ENCODE measurements at regions not wholly inside any gene's neighbourhood (a gene's known extent, or its start where the extent isn't known, plus 50 kb on each side); places are given as distances from the start of the nearest gene placed in this dataset.

GRCh38 chr11:29782447-29782846 lies 234.4 kb downstream of the KCNA4 start:
- DNase-seq (ENCODE audit: low spot score), result no peak

DNA sequence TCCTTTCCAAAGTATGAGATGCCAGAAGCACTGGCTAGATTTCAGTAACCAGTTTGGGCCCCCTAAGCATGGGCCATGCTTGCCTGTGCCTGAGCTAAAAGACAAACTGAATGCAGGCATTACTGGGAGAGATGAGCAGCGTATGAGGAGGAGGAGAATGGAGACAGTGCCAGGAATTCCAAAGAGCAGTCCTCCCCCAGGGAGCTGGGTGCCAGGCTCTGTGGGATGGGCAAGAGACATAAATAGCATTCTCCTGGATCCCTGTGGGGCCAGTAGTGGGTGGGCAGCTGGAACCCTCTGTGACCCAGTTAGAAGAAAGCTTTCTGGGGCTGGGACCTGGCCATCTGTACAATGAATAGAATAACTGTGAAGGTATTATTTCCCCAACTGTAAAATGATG lies 235.6 kb downstream of the KCNA4 start:
- no peak for DNase-seq (ENCODE audit: low spot score)

DNA sequence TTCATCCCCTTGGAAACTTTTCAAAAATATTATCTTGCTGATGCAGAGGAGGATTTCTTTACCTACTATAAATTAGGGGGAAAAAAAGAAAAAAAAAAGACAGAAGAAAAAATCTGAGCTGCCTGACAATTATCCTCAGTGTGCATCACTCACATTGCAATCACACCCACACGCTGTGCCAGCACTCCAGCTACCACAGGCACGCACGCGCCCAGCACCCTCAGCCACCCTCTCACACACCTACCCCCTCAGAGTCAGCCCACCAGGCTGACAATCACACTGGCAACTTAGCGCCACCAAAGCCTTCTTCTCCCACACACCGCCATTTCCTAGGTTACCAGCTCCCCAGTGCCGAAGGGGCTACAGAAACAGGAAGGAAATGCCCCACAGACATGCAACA lies 236.1 kb downstream of the KCNA4 start:
- DNase-seq (ENCODE audit: low spot score), result no peak

GRCh38 chr11:29773656-29774264 lies 243.1 kb downstream of the KCNA4 start:
- peak; percentile 75 for DNase-seq (ENCODE audit: low spot score)

DNA sequence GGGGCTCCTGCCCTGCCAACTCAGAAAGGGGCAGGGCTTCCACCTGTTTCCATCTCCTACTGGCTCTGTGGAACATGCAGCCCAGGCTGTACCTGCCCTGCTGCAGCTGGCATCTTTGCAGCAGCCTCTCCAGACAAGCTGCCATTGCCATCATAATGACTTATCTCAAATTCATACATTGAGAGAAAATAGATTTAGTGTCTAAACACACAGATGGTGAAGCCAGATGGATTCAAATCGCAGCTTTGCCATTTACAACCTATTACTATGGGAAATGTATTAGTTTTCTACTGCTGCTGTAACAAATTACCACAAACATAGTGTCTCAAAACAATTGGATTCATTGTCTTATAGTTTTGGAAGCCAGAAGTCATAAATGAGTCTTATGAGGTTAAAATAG lies 260.0 kb downstream of the KCNA4 start:
- DNase-seq (ENCODE audit: low spot score), result no peak

- no peak for DNase-seq (ENCODE audit: low spot score)
Observed at GRCh38 chr11:29755474-29755873, 261.4 kb downstream of the KCNA4 start.

DNA sequence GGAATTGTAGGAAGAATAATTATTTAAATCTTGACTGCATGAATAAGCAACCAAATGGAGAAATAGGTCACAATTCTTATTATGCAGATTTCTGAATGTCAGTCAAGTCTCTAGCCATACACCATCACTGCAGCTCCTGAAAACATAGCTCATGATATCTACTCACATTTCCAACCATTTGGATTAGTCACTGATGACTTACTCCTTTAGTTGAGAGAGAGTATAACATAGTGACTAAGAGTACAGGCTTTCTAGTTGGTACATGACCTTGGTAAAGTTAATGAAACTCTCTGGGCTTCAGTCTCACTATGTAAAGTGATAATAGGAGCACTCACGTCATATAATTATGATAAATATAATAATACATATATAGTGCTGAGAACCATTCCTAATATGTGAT lies 265.2 kb downstream of the KCNA4 start:
- DNase-seq (ENCODE audit: low spot score), result no peak

GRCh38 chr11:29750392-29750791 lies 266.4 kb downstream of the KCNA4 start:
- no peak for DNase-seq (ENCODE audit: low spot score)

DNA sequence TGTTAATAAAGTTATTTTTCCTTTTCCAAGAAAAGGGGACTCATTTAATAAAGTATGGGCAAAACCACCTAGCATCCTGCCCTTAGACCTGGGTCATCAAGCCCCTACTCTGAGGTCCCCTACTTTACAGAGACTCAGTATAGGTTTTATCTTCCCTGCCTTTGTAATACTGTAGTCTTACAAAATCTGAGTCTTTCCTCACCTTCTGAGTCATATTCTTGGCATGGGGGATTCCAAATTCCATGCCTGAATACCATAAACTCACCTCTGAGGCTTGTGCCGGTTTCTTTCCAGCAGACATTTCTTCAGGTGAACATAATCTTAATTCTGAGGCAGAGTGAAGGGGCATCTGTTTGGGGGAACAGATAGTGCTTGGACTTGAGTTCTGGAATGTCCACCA lies 282.5 kb downstream of the KCNA4 start:
- no peak for DNase-seq (ENCODE audit: low spot score)

- DNase-seq (ENCODE audit: low spot score), result no peak
Observed at GRCh38 chr11:29713831-29714320, 303.0 kb downstream of the KCNA4 start.

GRCh38 chr11:29712616-29713015 lies 304.2 kb downstream of the KCNA4 start:
- DNase-seq (ENCODE audit: low spot score), result no peak

- DNase-seq (ENCODE audit: low spot score), result no peak
Observed at GRCh38 chr11:29707924-29708323, 308.9 kb downstream of the KCNA4 start.

GRCh38 chr11:29685361-29685760 lies 331.5 kb downstream of the KCNA4 start:
- no peak for DNase-seq (ENCODE audit: low spot score)

- no peak for DNase-seq (ENCODE audit: low spot score)
Observed at GRCh38 chr11:29682856-29683255, 334.0 kb downstream of the KCNA4 start.

DNA sequence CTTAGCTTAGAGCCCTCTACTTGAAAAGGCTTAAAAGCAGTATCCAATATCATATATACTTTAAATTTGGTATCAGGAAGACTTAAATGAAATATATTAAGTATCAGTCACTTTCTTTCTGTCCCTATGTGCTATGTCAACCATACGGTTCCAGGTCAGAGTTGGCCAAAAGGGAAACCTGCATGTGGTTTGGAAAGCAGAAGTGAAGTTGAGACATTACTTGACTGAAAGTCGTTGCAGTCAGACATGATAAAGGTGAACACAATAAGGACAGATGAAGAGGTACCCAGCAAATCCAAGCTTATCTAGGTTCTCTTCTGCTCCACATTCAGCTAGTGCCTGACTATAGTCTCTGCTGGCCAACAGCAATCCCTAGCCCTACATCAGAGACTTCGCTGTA lies 336.8 kb downstream of the KCNA4 start:
- DNase-seq (ENCODE audit: low spot score), result no peak

- DNase-seq (ENCODE audit: low spot score), result no peak
Observed at GRCh38 chr11:29676993-29677392, 339.8 kb downstream of the KCNA4 start.

GRCh38 chr11:29669310-29669709 lies 347.5 kb downstream of the KCNA4 start:
- DNase-seq (ENCODE audit: low spot score), result no peak

- no peak for DNase-seq (ENCODE audit: low spot score)
Observed at GRCh38 chr11:29657709-29658108, 359.1 kb downstream of the KCNA4 start.

DNA sequence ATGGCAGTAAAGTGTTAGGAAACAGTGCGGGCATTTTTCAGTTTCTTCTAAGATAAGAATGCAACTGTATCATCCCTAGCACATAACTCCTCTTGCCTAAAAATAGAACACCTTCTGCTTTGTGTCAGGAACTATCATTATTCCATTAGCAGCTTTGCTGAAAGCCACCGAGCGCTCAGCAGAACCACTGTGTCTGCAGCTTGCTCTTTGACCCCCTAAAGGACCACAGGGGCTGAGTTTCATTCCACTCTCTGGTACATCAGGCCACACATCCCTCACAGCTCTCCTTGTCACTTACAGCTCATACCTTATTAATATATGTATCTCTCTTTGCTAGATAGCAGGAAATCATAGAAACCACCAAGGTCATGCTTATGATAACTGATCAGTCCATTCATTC lies 360.2 kb downstream of the KCNA4 start:
- no peak for DNase-seq (ENCODE audit: low spot score)

DNA sequence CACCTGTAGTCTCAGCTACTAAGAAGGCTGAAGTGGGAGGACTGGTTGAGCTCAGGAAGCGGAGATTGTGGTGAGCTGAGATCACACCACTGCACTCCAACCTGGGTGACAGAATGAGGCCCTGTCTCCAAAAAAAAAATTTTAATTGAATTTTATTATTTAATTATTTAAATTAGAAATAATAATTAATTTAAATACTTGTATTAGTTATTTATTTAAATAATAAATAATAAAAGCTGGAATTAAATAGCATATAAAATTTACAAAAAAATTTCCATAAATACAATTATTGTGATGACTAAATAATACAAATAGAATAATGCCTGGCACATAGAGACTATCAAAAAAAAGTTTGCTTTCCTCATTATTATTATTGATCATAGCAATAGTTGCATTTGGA lies 371.5 kb downstream of the KCNA4 start:
- DNase-seq (ENCODE audit: low spot score), result no peak

DNA sequence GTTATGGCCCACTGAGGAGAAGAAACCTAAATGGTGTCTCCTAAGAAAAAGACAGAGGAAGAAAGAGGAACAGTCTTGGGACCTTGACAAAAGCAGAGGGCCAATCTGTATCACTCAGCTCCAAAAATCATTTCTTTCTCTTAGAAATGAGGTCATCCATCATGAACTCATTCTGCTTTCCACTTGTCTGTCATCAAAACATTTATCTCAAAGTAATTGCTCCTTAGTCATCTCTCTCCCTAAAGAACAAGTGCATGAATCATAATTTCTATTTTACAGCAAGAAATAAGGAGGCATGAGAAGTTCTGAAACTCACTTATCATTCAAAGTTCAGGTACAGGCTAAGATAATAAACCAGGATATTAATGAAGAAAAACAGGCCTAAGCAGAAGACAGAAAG lies 375.6 kb downstream of the KCNA4 start:
- no peak for DNase-seq (ENCODE audit: low spot score)

GRCh38 chr11:29634744-29635143 lies 382.1 kb downstream of the KCNA4 start:
- no peak for DNase-seq (ENCODE audit: low spot score)

- DNase-seq (ENCODE audit: low spot score), result no peak
Observed at GRCh38 chr11:29634244-29634643, 382.6 kb downstream of the KCNA4 start.

- DNase-seq (ENCODE audit: low spot score), result no peak
Observed at GRCh38 chr11:29629286-29629685, 387.5 kb downstream of the KCNA4 start.
